Esophagus muscularis mucosa (tissue), 3 donors: ENCODE measurements at regions not wholly inside any gene's neighbourhood (a gene's known extent, or its start where the extent isn't known, plus 50 kb on each side); places are given as distances from the start of the nearest gene placed in this dataset.
"Not testable (repeated sequence)": the region's sequence is repeated elsewhere in the genome, so short reads cannot be mapped to it uniquely, and the experiment has no call there.

Experiments
- POLR2A ChIP-seq: fragments of 450-650 bp; IDR thresholded peaks from one replicate; pipeline ENCODE4 v1.6.1; 2017; ENCODE audit warnings: antibody characterized with exemption, moderate library complexity, mild to moderate bottlenecking, low read depth
- TF ChIP-seq, protein P1 (sequence below), 3 experiments: fragments of 200-600 bp in 2 of 3; fragments of 450-650 bp in 1 of 3; sonication (generic) in 2 of 3; IDR thresholded peaks; one replicate each; pipeline ENCODE4 v1.5.1; 2017 to 2019; ENCODE audit warnings: antibody characterized with exemption in 3 of 3, mild to moderate bottlenecking in 2 of 3, moderate library complexity in 1 of 3

GRCh38 chr7:152499969-152500368 is 64.2 kb upstream of the KMT2C start:
- not testable (repeated sequence) for TF ChIP-seq POLR2A
- TF ChIP-seq, protein P1, sequence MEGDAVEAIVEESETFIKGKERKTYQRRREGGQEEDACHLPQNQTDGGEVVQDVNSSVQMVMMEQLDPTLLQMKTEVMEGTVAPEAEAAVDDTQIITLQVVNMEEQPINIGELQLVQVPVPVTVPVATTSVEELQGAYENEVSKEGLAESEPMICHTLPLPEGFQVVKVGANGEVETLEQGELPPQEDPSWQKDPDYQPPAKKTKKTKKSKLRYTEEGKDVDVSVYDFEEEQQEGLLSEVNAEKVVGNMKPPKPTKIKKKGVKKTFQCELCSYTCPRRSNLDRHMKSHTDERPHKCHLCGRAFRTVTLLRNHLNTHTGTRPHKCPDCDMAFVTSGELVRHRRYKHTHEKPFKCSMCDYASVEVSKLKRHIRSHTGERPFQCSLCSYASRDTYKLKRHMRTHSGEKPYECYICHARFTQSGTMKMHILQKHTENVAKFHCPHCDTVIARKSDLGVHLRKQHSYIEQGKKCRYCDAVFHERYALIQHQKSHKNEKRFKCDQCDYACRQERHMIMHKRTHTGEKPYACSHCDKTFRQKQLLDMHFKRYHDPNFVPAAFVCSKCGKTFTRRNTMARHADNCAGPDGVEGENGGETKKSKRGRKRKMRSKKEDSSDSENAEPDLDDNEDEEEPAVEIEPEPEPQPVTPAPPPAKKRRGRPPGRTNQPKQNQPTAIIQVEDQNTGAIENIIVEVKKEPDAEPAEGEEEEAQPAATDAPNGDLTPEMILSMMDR (IDR thresholded peaks at IDR 0.05), result not testable (repeated sequence)
